LNCaP clone FGC (cell line): ENCODE measurements at regions not wholly inside any gene's neighbourhood (a gene's known extent, or its start where the extent isn't known, plus 50 kb on each side); places are given as distances from the start of the nearest gene placed in this dataset.
A peak's percentile ranks its signal among the peaks of the same experiment; 100 is the strongest.

Source experiments
- DNase-seq: peaks from one replicate; pipeline ENCODE4 v3.0.0-alpha.2; 2011; ENCODE audit warnings: low read depth
- H3K4me3 ChIP-seq: 2 replicates; pipeline ENCODE4 v1.5.1; 2011; ENCODE audit warnings: mild to moderate bottlenecking, low read depth, low read length, control low read depth
- CTCF ChIP-seq: IDR thresholded peaks from 2 replicates; pipeline ENCODE4 v1.5.1; 2012; ENCODE audit warnings: mild to moderate bottlenecking; ENCODE audit not compliant: control insufficient read depth, insufficient read depth; ENCODE audit errors: extremely low read depth

GRCh38 chr9:7241694-7242093 is 483.9 kb downstream of the KDM4C start:
- DNase-seq = no peak
- no peak for TF ChIP-seq CTCF
- H3K4me3 ChIP-seq = no peak overlapping the region

GRCh38 chr9:7240569-7241311 is 483.0 kb downstream of the KDM4C start:
- no peak overlapping the region for H3K4me3 ChIP-seq
- no peak for DNase-seq
- no peak for TF ChIP-seq CTCF

- DNase-seq = no peak
- no peak for TF ChIP-seq CTCF
- H3K4me3 ChIP-seq = no peak overlapping the region
These were observed 481.9 kb downstream of the KDM4C start for GRCh38 chr9:7239708-7240107.

GRCh38 chr9:7238247-7238637 is 480.5 kb downstream of the KDM4C start:
- DNase-seq = no peak
- no peak for TF ChIP-seq CTCF
- no peak overlapping the region for H3K4me3 ChIP-seq

GRCh38 chr9:7237473-7238246 is 479.9 kb downstream of the KDM4C start:
- H3K4me3 ChIP-seq = no peak overlapping the region
- no peak for TF ChIP-seq CTCF
- DNase-seq = peak; percentile 63

GRCh38 chr9:7236186-7236585 is 478.4 kb downstream of the KDM4C start:
- TF ChIP-seq CTCF = no peak
- DNase-seq = no peak
- no peak overlapping the region for H3K4me3 ChIP-seq
